RWPE2 (cell line): ENCODE measurements at regions not wholly inside any gene's neighbourhood (a gene's known extent, or its start where the extent isn't known, plus 50 kb on each side); places are given as distances from the start of the nearest gene placed in this dataset.

Experiments
- ATAC-seq: fragments of 200-7000 bp; cut with Tn5 transposase; 3 replicates; pipeline ENCODE4 v1.9.1; 2021; ENCODE audit warnings: low read depth
- DNase-seq: peaks from one replicate; pipeline ENCODE4 v3.0.0-alpha.2; 2020; ENCODE audit warnings: low spot score
- H3K27ac ChIP-seq: fragments of 450-650 bp; 2 replicates; pipeline ENCODE4 v1.5.1; 2017; ENCODE audit warnings: mild to moderate bottlenecking; ENCODE audit not compliant: poor library complexity, severe bottlenecking
- H3K27me3 ChIP-seq: fragments of 250-450 bp; sonication (Bioruptor Pico); 2 replicates; pipeline ENCODE4 v1.5.1; 2021; ENCODE audit warnings: mild to moderate bottlenecking, moderate library complexity; ENCODE audit not compliant: insufficient read depth, poor library complexity, severe bottlenecking
- H3K36me3 ChIP-seq: fragments of 250-450 bp; sonication (Bioruptor Pico); 2 replicates; pipeline ENCODE4 v1.5.1; 2020; ENCODE audit warnings: low read depth, mild to moderate bottlenecking, moderate library complexity
- H3K4me1 ChIP-seq: fragments of 250-450 bp; sonication (Bioruptor Pico); 2 replicates; pipeline ENCODE4 v1.5.1; 2021; ENCODE audit warnings: mild to moderate bottlenecking, moderate library complexity; ENCODE audit not compliant: insufficient read depth, poor library complexity, severe bottlenecking
- H3K4me3 ChIP-seq: fragments of 250-450 bp; sonication (Bioruptor Pico); 2 replicates; pipeline ENCODE4 v1.5.1; 2021; ENCODE audit warnings: mild to moderate bottlenecking, moderate library complexity; ENCODE audit not compliant: severe bottlenecking
- H3K9me3 ChIP-seq: fragments of 250-450 bp; sonication (Bioruptor Pico); 2 replicates; pipeline ENCODE4 v1.5.1; 2021; ENCODE audit warnings: mild to moderate bottlenecking, moderate library complexity; ENCODE audit not compliant: severe bottlenecking
- CTCF ChIP-seq: fragments of 450-650 bp; IDR thresholded peaks from one replicate; pipeline ENCODE4 v1.5.1; 2017; ENCODE audit warnings: mild to moderate bottlenecking, moderate library complexity; ENCODE audit not compliant: poor library complexity, severe bottlenecking

- DNase-seq (no peak), ATAC-seq (no peak)
- Histone ChIP-seq H3K4me3 (no peak overlapping the region), H3K4me1 (no peaks in the 10 kb centered on the region), H3K27ac (no peak overlapping the region), H3K27me3 (peaks cover 19% of the 10 kb centered on the region), H3K36me3 (no peaks in the 10 kb centered on the region), H3K9me3 (no peaks in the 10 kb centered on the region)
- TF ChIP-seq CTCF, result no peak
These were observed 268.1 kb downstream of the BUD13 start for GRCh38 chr11:116504541-116505297.

GRCh38 chr11:116503216-116504160 is 269.3 kb downstream of the BUD13 start:
- no peak overlapping the region for H3K4me3 ChIP-seq
- no peaks in the 10 kb centered on the region for H3K36me3 ChIP-seq
- peaks cover 19% of the 10 kb centered on the region for H3K27me3 ChIP-seq
- ATAC-seq, result no peak
- no peaks in the 10 kb centered on the region for H3K9me3 ChIP-seq
- DNase-seq, result no peak
- no peaks in the 10 kb centered on the region for H3K4me1 ChIP-seq
- no peak overlapping the region for H3K27ac ChIP-seq
- no peak for TF ChIP-seq CTCF

GRCh38 chr11:116502641-116503061 is 270.1 kb downstream of the BUD13 start:
- Histone ChIP-seq H3K27ac (no peak overlapping the region), H3K27me3 (peaks cover 19% of the 10 kb centered on the region), H3K9me3 (no peaks in the 10 kb centered on the region), H3K4me1 (no peaks in the 10 kb centered on the region), H3K36me3 (no peaks in the 10 kb centered on the region), H3K4me3 (no peak overlapping the region)
- no peak for DNase-seq
- no peak for TF ChIP-seq CTCF
- no peak for ATAC-seq

- DNase-seq (no peak), ATAC-seq (no peak)
- TF ChIP-seq CTCF, result no peak
- Histone ChIP-seq H3K4me1 (no peaks in the 10 kb centered on the region), H3K36me3 (no peaks in the 10 kb centered on the region), H3K9me3 (no peaks in the 10 kb centered on the region), H3K4me3 (no peak overlapping the region), H3K27ac (no peak overlapping the region), H3K27me3 (peaks cover 19% of the 10 kb centered on the region)
These were observed 271.1 kb downstream of the BUD13 start for GRCh38 chr11:116501728-116502127.
